ENCODE measurements at regions not wholly inside any gene's neighbourhood (a gene's known extent, or its start where the extent isn't known, plus 50 kb on each side); places are given as distances from the start of the nearest gene placed in this dataset.

DNA sequence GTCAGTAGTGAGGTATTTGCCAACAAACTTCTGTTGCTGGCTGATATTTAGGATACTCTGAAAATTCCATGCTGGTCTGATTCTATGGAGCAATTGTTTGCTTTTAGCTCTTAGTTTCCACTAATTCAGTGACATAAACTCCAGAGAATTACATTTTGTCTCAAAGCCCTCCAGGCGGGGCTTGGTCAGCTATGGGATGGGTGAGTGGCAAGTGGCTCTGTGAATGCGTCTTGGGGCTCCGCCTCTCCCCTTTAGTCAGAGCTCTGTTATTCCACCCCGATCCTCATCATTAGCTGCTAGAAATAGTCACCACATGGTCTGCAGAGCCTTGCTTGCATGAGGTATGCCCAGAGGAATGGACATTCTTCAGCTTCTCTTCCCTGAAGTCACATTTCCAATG, 540.6 kb downstream of the QKI start:
- no peaks in the 10 kb centered on the region for H3K9me3 ChIP-seq (ENCODE audit: control insufficient read depth, low read length)
- no peak overlapping the region for H3K4me3 ChIP-seq (ENCODE audit: extremely low read depth, insufficient read depth, low read length, poor library complexity, severe bottlenecking)
- H3K4me1 ChIP-seq (ENCODE audit: control insufficient read depth, insufficient read depth, low read length, poor library complexity, severe bottlenecking), result peaks cover 22% of the 10 kb centered on the region
- H3K36me3 ChIP-seq (ENCODE audit: control insufficient read depth, insufficient read depth, low read length), result no peaks in the 10 kb centered on the region
- H3K27ac ChIP-seq (ENCODE audit: low read depth, low read length, severe bottlenecking), result no peak overlapping the region
- WGBS, 2 experiments (ENCODE audit: insufficient coverage in 2 of 2), result 94 to 95% methylated on average over 2 to 3 of the region's 4 CpGs

GRCh38 chr6:163954088-163954775, 539.7 kb downstream of the QKI start:
- 57 to 97% methylated on average over 2 to 4 of the region's 5 CpGs for WGBS, 2 experiments (ENCODE audit: insufficient coverage in 2 of 2)

GRCh38 chr6:163952005-163952404, 537.5 kb downstream of the QKI start:
- Histone ChIP-seq H3K36me3 (ENCODE audit: control insufficient read depth, insufficient read depth, low read length) (no peaks in the 10 kb centered on the region), H3K9me3 (ENCODE audit: control insufficient read depth, low read length) (no peaks in the 10 kb centered on the region), H3K4me3 (ENCODE audit: extremely low read depth, insufficient read depth, low read length, poor library complexity, severe bottlenecking) (no peak overlapping the region), H3K4me1 (ENCODE audit: control insufficient read depth, insufficient read depth, low read length, poor library complexity, severe bottlenecking) (peaks cover 4% of the 10 kb centered on the region), H3K27ac (ENCODE audit: low read depth, low read length, severe bottlenecking) (no peak overlapping the region)
- 87 to 90% methylated on average over 5 to 6 of the region's 6 CpGs for WGBS, 2 experiments (ENCODE audit: insufficient coverage in 2 of 2)

More at GRCh38 chr6:163954088-163954775, 539.7 kb downstream of the QKI start:
- Histone ChIP-seq H3K4me1 (ENCODE audit: control insufficient read depth, insufficient read depth, low read length, poor library complexity, severe bottlenecking) (peaks cover 14% of the 10 kb centered on the region), H3K36me3 (ENCODE audit: control insufficient read depth, insufficient read depth, low read length) (no peaks in the 10 kb centered on the region), H3K27ac (ENCODE audit: low read depth, low read length, severe bottlenecking) (no peak overlapping the region), H3K9me3 (ENCODE audit: control insufficient read depth, low read length) (no peaks in the 10 kb centered on the region), H3K4me3 (ENCODE audit: extremely low read depth, insufficient read depth, low read length, poor library complexity, severe bottlenecking) (no peak overlapping the region)

DNA sequence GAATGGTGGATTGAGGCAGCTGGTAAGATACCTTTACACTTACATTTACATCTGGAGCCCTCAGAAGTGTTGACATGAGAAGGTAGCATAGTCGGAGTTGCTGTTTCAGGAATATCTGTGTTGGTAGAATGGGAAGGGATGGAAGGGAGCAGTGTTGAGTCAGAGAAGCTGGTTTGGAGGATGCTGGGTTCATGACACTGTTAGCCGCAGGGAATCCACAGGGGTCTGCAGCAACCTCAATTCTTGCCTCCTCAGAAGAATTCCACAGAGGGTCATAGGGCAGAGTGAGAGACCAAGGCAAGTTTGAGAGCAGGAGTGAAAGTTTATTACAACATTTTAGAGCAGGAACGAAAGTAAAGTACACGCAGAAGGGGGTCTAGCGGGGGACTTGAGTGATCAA, 536.8 kb downstream of the QKI start:
- Histone ChIP-seq H3K36me3 (ENCODE audit: control insufficient read depth, insufficient read depth, low read length) (no peaks in the 10 kb centered on the region), H3K27ac (ENCODE audit: low read depth, low read length, severe bottlenecking) (no peak overlapping the region), H3K4me3 (ENCODE audit: extremely low read depth, insufficient read depth, low read length, poor library complexity, severe bottlenecking) (no peak overlapping the region), H3K9me3 (ENCODE audit: control insufficient read depth, low read length) (no peaks in the 10 kb centered on the region), H3K4me1 (ENCODE audit: control insufficient read depth, insufficient read depth, low read length, poor library complexity, severe bottlenecking) (peaks cover 4% of the 10 kb centered on the region)
- 85 to 94% methylated on average over 4 to 5 of the region's 5 CpGs for WGBS, 2 experiments (ENCODE audit: insufficient coverage in 2 of 2)

GRCh38 chr6:163950159-163950558, 535.6 kb downstream of the QKI start:
- Histone ChIP-seq H3K4me3 (ENCODE audit: extremely low read depth, insufficient read depth, low read length, poor library complexity, severe bottlenecking) (no peak overlapping the region), H3K4me1 (ENCODE audit: control insufficient read depth, insufficient read depth, low read length, poor library complexity, severe bottlenecking) (peaks cover 4% of the 10 kb centered on the region), H3K9me3 (ENCODE audit: control insufficient read depth, low read length) (no peaks in the 10 kb centered on the region), H3K27ac (ENCODE audit: low read depth, low read length, severe bottlenecking) (no peak overlapping the region), H3K36me3 (ENCODE audit: control insufficient read depth, insufficient read depth, low read length) (no peaks in the 10 kb centered on the region)
- WGBS, 2 experiments (ENCODE audit: insufficient coverage in 2 of 2), result 87 to 89% methylated on average over 3 of the region's 3 CpGs

DNA sequence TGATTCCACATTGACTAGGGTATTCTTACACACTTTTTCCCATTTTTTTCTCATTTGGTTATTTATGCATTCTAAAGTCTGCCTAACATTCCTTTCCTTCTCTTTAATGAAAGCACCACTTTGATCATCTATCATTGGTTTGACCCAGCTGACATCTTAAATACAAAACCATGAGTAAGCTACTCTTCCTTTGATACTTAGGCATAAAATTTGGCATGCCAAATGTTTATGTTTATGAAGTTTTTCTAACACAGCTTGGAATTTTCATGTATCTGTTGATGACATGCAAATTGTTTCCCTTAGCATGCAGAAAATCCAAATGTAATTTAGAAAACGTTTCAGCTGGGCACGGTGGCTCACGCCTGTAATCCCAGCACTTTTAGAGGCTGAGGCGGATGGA, 534.9 kb downstream of the QKI start:
- H3K27ac ChIP-seq (ENCODE audit: low read depth, low read length, severe bottlenecking), result no peak overlapping the region
- H3K4me1 ChIP-seq (ENCODE audit: control insufficient read depth, insufficient read depth, low read length, poor library complexity, severe bottlenecking), result no peaks in the 10 kb centered on the region
- H3K36me3 ChIP-seq (ENCODE audit: control insufficient read depth, insufficient read depth, low read length), result no peaks in the 10 kb centered on the region
- H3K9me3 ChIP-seq (ENCODE audit: control insufficient read depth, low read length), result no peaks in the 10 kb centered on the region
- WGBS, 2 experiments (ENCODE audit: insufficient coverage in 2 of 2), result 82 to 92% methylated on average over 4 of the region's 4 CpGs
- H3K4me3 ChIP-seq (ENCODE audit: extremely low read depth, insufficient read depth, low read length, poor library complexity, severe bottlenecking), result no peak overlapping the region

DNA sequence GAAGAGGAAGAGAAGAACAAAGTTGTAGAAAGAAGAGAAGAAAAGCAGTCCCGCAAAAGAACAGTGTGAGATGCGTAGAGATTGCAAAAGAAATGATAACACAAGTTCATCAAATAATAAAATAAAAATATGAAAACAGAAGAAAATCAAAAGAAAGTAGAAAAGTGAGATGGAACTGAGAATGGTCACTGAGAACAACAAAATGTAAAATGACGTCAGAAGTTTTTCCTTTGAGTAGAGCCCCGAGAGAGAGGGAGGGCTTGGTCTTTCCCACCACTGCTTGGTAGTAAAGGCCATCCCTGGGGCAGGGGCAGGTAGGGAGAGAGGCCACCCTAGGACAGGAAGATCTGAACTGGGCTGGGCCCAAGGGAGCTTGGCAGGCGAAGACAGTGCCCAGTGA, 533.7 kb downstream of the QKI start:
- H3K4me3 ChIP-seq (ENCODE audit: extremely low read depth, insufficient read depth, low read length, poor library complexity, severe bottlenecking), result no peak overlapping the region
- no peaks in the 10 kb centered on the region for H3K4me1 ChIP-seq (ENCODE audit: control insufficient read depth, insufficient read depth, low read length, poor library complexity, severe bottlenecking)
- no peaks in the 10 kb centered on the region for H3K36me3 ChIP-seq (ENCODE audit: control insufficient read depth, insufficient read depth, low read length)
- no peaks in the 10 kb centered on the region for H3K9me3 ChIP-seq (ENCODE audit: control insufficient read depth, low read length)
- 82 to 91% methylated on average over 3 of the region's 5 CpGs for WGBS, 2 experiments (ENCODE audit: insufficient coverage in 2 of 2)
- H3K27ac ChIP-seq (ENCODE audit: low read depth, low read length, severe bottlenecking), result no peak overlapping the region

- WGBS, 2 experiments (ENCODE audit: insufficient coverage in 2 of 2), result 94 to 100% methylated on average over 2 of the region's 3 CpGs
- Histone ChIP-seq H3K27ac (ENCODE audit: low read depth, low read length, severe bottlenecking) (no peak overlapping the region), H3K9me3 (ENCODE audit: control insufficient read depth, low read length) (no peaks in the 10 kb centered on the region), H3K4me1 (ENCODE audit: control insufficient read depth, insufficient read depth, low read length, poor library complexity, severe bottlenecking) (no peaks in the 10 kb centered on the region), H3K36me3 (ENCODE audit: control insufficient read depth, insufficient read depth, low read length) (no peaks in the 10 kb centered on the region), H3K4me3 (ENCODE audit: extremely low read depth, insufficient read depth, low read length, poor library complexity, severe bottlenecking) (no peak overlapping the region)
Observed at GRCh38 chr6:163947276-163947675, 532.8 kb downstream of the QKI start.

GRCh38 chr6:163946437-163946836, 531.9 kb downstream of the QKI start:
- no peaks in the 10 kb centered on the region for H3K9me3 ChIP-seq (ENCODE audit: control insufficient read depth, low read length)
- H3K4me1 ChIP-seq (ENCODE audit: control insufficient read depth, insufficient read depth, low read length, poor library complexity, severe bottlenecking), result peaks cover 3% of the 10 kb centered on the region
- H3K4me3 ChIP-seq (ENCODE audit: extremely low read depth, insufficient read depth, low read length, poor library complexity, severe bottlenecking), result no peak overlapping the region
- no peaks in the 10 kb centered on the region for H3K36me3 ChIP-seq (ENCODE audit: control insufficient read depth, insufficient read depth, low read length)
- H3K27ac ChIP-seq (ENCODE audit: low read depth, low read length, severe bottlenecking), result no peak overlapping the region
- WGBS, 2 experiments (ENCODE audit: insufficient coverage in 2 of 2), result 94 to 97% methylated on average over 3 of the region's 7 CpGs

- Histone ChIP-seq H3K9me3 (ENCODE audit: control insufficient read depth, low read length) (no peaks in the 10 kb centered on the region), H3K27ac (ENCODE audit: low read depth, low read length, severe bottlenecking) (no peak overlapping the region), H3K36me3 (ENCODE audit: control insufficient read depth, insufficient read depth, low read length) (no peaks in the 10 kb centered on the region), H3K4me1 (ENCODE audit: control insufficient read depth, insufficient read depth, low read length, poor library complexity, severe bottlenecking) (peaks cover 6% of the 10 kb centered on the region), H3K4me3 (ENCODE audit: extremely low read depth, insufficient read depth, low read length, poor library complexity, severe bottlenecking) (no peak overlapping the region)
- 92 to 97% methylated on average over 5 to 6 of the region's 7 CpGs for WGBS, 2 experiments (ENCODE audit: insufficient coverage in 2 of 2)
Observed at GRCh38 chr6:163945808-163946207, 531.3 kb downstream of the QKI start.

DNA sequence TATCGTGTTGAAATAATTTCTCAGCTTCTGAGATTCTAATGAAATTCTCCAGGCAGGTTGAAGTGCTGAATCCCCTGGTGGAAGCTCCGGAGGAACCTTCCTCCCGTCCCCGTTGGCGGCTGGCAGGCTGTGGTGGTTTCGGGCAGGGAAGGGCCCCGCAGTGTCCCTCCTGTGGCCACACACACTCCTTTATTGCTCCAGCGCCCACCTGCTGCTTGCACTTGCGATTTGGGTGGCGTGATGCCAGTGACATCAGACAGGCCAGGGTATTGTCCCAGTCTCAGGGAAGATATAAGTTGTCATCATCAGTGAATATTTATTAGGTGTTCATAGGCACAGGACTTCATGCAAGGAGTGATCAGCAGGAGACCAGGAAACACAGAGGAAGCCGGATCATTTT, 530.4 kb downstream of the QKI start:
- 52 to 71% methylated on average over 6 to 10 of the region's 11 CpGs for WGBS, 2 experiments (ENCODE audit: insufficient coverage in 2 of 2)
- Histone ChIP-seq H3K4me1 (ENCODE audit: control insufficient read depth, insufficient read depth, low read length, poor library complexity, severe bottlenecking) (peaks cover 6% of the 10 kb centered on the region), H3K27ac (ENCODE audit: low read depth, low read length, severe bottlenecking) (no peak overlapping the region), H3K9me3 (ENCODE audit: control insufficient read depth, low read length) (no peaks in the 10 kb centered on the region), H3K4me3 (ENCODE audit: extremely low read depth, insufficient read depth, low read length, poor library complexity, severe bottlenecking) (no peak overlapping the region), H3K36me3 (ENCODE audit: control insufficient read depth, insufficient read depth, low read length) (no peaks in the 10 kb centered on the region)

Measured in mesodermal cell (in vitro differentiated cells).